GM12872 (cell line): ENCODE measurements at regions not wholly inside any gene's neighbourhood (a gene's known extent, or its start where the extent isn't known, plus 50 kb on each side); places are given as distances from the start of the nearest gene placed in this dataset.

Experiments used
- TF ChIP-seq, protein P1 (sequence below): IDR thresholded peaks from 3 replicates; pipeline ENCODE4 v1.5.1; 2011; ENCODE audit warnings: low read depth, mild to moderate bottlenecking, low read length, moderate library complexity; ENCODE audit not compliant: insufficient read depth

GRCh38 chr9:99490729-99491128, 268.6 kb downstream of the SEC61B start:
- TF ChIP-seq, protein P1, sequence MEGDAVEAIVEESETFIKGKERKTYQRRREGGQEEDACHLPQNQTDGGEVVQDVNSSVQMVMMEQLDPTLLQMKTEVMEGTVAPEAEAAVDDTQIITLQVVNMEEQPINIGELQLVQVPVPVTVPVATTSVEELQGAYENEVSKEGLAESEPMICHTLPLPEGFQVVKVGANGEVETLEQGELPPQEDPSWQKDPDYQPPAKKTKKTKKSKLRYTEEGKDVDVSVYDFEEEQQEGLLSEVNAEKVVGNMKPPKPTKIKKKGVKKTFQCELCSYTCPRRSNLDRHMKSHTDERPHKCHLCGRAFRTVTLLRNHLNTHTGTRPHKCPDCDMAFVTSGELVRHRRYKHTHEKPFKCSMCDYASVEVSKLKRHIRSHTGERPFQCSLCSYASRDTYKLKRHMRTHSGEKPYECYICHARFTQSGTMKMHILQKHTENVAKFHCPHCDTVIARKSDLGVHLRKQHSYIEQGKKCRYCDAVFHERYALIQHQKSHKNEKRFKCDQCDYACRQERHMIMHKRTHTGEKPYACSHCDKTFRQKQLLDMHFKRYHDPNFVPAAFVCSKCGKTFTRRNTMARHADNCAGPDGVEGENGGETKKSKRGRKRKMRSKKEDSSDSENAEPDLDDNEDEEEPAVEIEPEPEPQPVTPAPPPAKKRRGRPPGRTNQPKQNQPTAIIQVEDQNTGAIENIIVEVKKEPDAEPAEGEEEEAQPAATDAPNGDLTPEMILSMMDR = no peak

GRCh38 chr9:99491408-99492158, 269.5 kb downstream of the SEC61B start:
- TF ChIP-seq, protein P1 = no peak

DNA sequence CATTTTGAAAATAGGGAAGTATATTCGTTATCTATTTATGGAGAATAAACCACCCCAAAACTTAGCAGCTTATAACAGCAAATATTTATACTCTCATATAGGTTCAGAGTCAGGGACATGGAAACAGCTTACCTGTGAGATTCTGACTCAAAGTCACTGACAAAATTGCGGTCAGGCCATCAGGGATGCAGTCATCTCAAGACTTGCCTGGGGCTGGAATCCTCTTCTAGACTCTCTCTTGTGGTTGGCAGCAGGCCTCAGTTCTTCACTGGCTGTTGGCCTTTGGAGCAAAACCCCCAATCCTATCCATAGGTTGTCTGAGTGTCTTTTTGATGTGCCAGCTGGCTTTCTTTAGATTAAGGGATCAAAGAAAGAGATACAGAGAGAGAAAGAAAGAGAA, 275.6 kb downstream of the SEC61B start:
- TF ChIP-seq, protein P1 = no peak

- TF ChIP-seq, protein P1 = no peak
These were observed 283.9 kb downstream of the SEC61B start for GRCh38 chr9:99505936-99506335.

DNA sequence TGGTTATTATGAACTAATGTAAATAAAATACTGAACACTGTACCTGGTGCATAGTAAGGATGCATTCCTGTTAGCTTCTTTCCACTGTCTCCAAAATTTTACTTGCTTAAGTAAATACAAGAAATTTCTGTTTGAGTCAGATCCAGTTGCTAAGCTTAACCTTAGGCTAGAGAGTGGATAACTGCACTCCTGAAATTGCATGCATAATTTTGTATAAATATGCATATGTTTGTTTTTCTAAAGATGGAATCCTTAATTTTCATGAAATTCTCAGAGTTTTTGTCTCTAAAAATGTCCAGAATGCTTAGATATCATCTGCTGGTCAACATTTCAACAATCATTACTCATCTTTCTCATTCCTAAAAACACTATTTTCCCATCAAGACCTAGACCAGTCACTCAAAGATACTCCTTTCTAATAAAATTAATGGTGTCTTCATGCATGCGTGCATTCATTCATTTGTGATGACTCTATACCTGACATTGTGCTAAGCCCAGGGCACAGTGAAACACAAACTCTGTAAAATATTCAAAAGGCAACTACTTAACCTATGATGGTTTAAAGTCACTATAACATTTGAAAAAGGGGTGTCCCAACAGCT, 284.8 kb downstream of the SEC61B start:
- TF ChIP-seq, protein P1 = no peak

GRCh38 chr9:99509065-99509745, 287.1 kb downstream of the SEC61B start:
- TF ChIP-seq, protein P1 = no peak

- TF ChIP-seq, protein P1 = no peak
These were observed 287.9 kb downstream of the SEC61B start for GRCh38 chr9:99509900-99510535.
